GM23338 (cell line): ENCODE measurements at regions not wholly inside any gene's neighbourhood (a gene's known extent, or its start where the extent isn't known, plus 50 kb on each side); places are given as distances from the start of the nearest gene placed in this dataset.

ENCODE experiments used
- ATAC-seq: fragments of 200-7000 bp; cut with Tn5 transposase; 3 replicates; pipeline ENCODE4 v1.9.1; 2020
- DNase-seq: peaks from one replicate; pipeline ENCODE4 v3.0.0-alpha.2; 2015; ENCODE audit warnings: low spot score
- H2AFZ ChIP-seq: fragments of 200-600 bp; sonication (generic); 2 replicates; pipeline ENCODE4 v1.8.0; 2016; ENCODE audit warnings: antibody characterized with exemption, mild to moderate bottlenecking, moderate library complexity
- H3F3A ChIP-seq: fragments of 200-600 bp; sonication (generic); replicated peaks from 2 replicates; pipeline ENCODE4 v1.8.0; 2017; ENCODE audit warnings: antibody characterized with exemption, mixed run types, low read depth
- H3K27ac ChIP-seq: fragments of 200-600 bp; sonication (generic); 2 replicates; pipeline ENCODE4 v1.6.1; 2016; ENCODE audit warnings: low read depth
- H3K27me3 ChIP-seq: fragments of 200-600 bp; sonication (generic); 2 replicates; pipeline ENCODE4 v1.8.0; 2016; ENCODE audit warnings: mild to moderate bottlenecking, mixed run types, moderate library complexity; ENCODE audit not compliant: insufficient read depth
- H3K36me3 ChIP-seq: fragments of 200-600 bp; sonication (generic); 2 replicates; pipeline ENCODE4 v1.8.0; 2016; ENCODE audit warnings: mild to moderate bottlenecking; ENCODE audit not compliant: insufficient read depth
- H3K4me1 ChIP-seq: fragments of 200-600 bp; sonication (generic); 2 replicates; pipeline ENCODE4 v1.8.0; 2016; ENCODE audit warnings: mild to moderate bottlenecking, moderate library complexity; ENCODE audit not compliant: insufficient read depth
- H3K4me2 ChIP-seq: fragments of 200-600 bp; sonication (generic); 2 replicates; pipeline ENCODE4 v1.7.1; 2017; ENCODE audit warnings: mixed run types
- H3K4me3 ChIP-seq: fragments of 200-600 bp; sonication (generic); 2 replicates; pipeline ENCODE4 v1.6.1; 2016; ENCODE audit warnings: mixed run types
- H3K79me2 ChIP-seq: fragments of 200-600 bp; sonication (generic); replicated peaks from 2 replicates; pipeline ENCODE4 v1.8.0; 2017; ENCODE audit warnings: mild to moderate bottlenecking; ENCODE audit not compliant: insufficient read depth
- H3K9me2 ChIP-seq: fragments of 200-600 bp; sonication (generic); 2 replicates; pipeline ENCODE4 v1.8.0; 2017; ENCODE audit not compliant: insufficient read depth
- H4K20me1 ChIP-seq: fragments of 200-600 bp; sonication (generic); replicated peaks from 2 replicates; pipeline ENCODE4 v1.8.0; 2017; ENCODE audit warnings: mild to moderate bottlenecking; ENCODE audit not compliant: insufficient read depth
- H3K27ac Mint-ChIP-seq: 2 replicates; pipeline ENCODE4 v1.8.0; 2020; ENCODE audit warnings: inconsistent platforms, mild to moderate bottlenecking, moderate library complexity, mixed read lengths
- H3K27me3 Mint-ChIP-seq: 3 replicates; pipeline ENCODE4 v1.8.0; 2022; ENCODE audit warnings: low read depth, mild to moderate bottlenecking, moderate library complexity, mixed read lengths, inconsistent platforms; ENCODE audit not compliant: insufficient read depth, poor library complexity
- H3K36me3 Mint-ChIP-seq: 3 replicates; pipeline ENCODE4 v1.8.0; 2021; ENCODE audit warnings: low read depth, mild to moderate bottlenecking, inconsistent platforms, moderate library complexity, mixed read lengths
- H3K4me1 Mint-ChIP-seq: 3 replicates; pipeline ENCODE4 v1.8.0; 2020; ENCODE audit warnings: mild to moderate bottlenecking, inconsistent platforms, mixed read lengths
- H3K4me3 Mint-ChIP-seq: 3 replicates; pipeline ENCODE4 v1.8.0; 2021; ENCODE audit warnings: moderate library complexity, mild to moderate bottlenecking, inconsistent platforms, mixed read lengths
- H3K9me3 Mint-ChIP-seq: 3 replicates; pipeline ENCODE4 v1.8.0; 2020; ENCODE audit warnings: moderate library complexity, mild to moderate bottlenecking, inconsistent platforms, mixed read lengths
- CTCF ChIP-seq, 2 experiments: fragments of 200-600 bp in 1 of 2; sonication (generic) in 1 of 2; conservative IDR thresholded peaks; 2 replicates each; pipeline versions ENCODE4 v1.5.1 to v1.6.1; 2016 to 2017; ENCODE audit warnings: antibody characterized with exemption in 2 of 2, low read depth in 2 of 2, mild to moderate bottlenecking in 2 of 2, moderate library complexity in 1 of 2
- ETS1 ChIP-seq: IDR thresholded peaks from 2 replicates; pipeline ENCODE4 v1.6.1; 2016; ENCODE audit warnings: antibody characterized with exemption
- EZH2 ChIP-seq: fragments of 200-600 bp; sonication (generic); IDR thresholded peaks from one replicate; pipeline ENCODE4 v1.8.0; 2017; ENCODE audit warnings: antibody characterized with exemption, mild to moderate bottlenecking, low read depth; ENCODE audit not compliant: unreplicated experiment
- EZH2phosphoT487 ChIP-seq: fragments of 200-600 bp; sonication (generic); IDR thresholded peaks from one replicate; pipeline ENCODE4 v1.8.1; 2018; ENCODE audit warnings: antibody characterized with exemption; ENCODE audit not compliant: unreplicated experiment
- POLR2AphosphoS5 ChIP-seq: IDR thresholded peaks from 2 replicates; pipeline ENCODE4 v1.6.1; 2016; ENCODE audit warnings: antibody characterized with exemption, low read depth
- ZNF114 ChIP-seq: fragments of 250-450 bp; sonication (Bioruptor Pico); IDR thresholded peaks from 2 replicates; pipeline ENCODE4 v1.5.0; 2020; ENCODE audit warnings: mild to moderate bottlenecking, moderate library complexity
- ZNF462 ChIP-seq: fragments of 250-450 bp; sonication (Bioruptor Pico); IDR thresholded peaks from 2 replicates; pipeline ENCODE4 v1.5.0; 2020; ENCODE audit warnings: mild to moderate bottlenecking, moderate library complexity

GRCh38 chr12:115500872-115501271 is 776.6 kb downstream of the MED13L start (continued):
- no peak for TF ChIP-seq ZNF462 (CRISPR knock-in tag)

DNA sequence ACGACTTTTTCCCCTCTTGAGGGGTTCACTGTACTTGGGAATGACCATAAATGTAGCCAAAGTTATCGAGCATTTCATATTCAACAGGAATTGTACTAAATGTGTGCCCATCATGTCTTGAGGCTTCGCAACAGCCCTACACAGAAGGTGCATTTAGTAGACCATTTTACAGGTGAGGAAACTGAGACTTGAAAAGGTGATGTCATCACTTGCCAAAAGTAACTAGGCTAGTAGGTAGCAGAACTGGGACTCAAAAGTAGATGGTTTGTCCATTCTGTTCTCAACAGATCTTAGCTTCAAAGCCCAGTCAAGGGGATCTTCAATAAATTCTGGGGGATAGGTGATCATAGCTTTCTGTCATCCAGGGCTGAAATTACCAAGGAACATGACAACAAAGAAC is 782.2 kb downstream of the MED13L start:
- Histone ChIP-seq H3K4me3 (no peak overlapping the region), H3K4me1 (no peaks in the 10 kb centered on the region), H3K79me2 (no peaks in the 10 kb centered on the region), H3K4me2 (no peak overlapping the region), H3K27me3 (no peaks in the 10 kb centered on the region), H3K27ac (no peak overlapping the region), H3K9me2 (0 out of 2 replicates have a peak, but pooled peaks cover 3% of the 10 kb centered on the region), H3K36me3 (no peaks in the 10 kb centered on the region), H2AFZ (no peak overlapping the region), H4K20me1 (no peaks in the 10 kb centered on the region), H3F3A (no peaks in the 10 kb centered on the region)
- H3K4me3 Mint-ChIP-seq: no peak overlapping the region
- no peaks in the 10 kb centered on the region for H3K27me3 Mint-ChIP-seq
- no peaks in the 10 kb centered on the region for H3K4me1 Mint-ChIP-seq
- H3K36me3 Mint-ChIP-seq: no peaks in the 10 kb centered on the region
- H3K9me3 Mint-ChIP-seq: no peaks in the 10 kb centered on the region
- H3K27ac Mint-ChIP-seq: no peak overlapping the region
- ATAC-seq (no peak), DNase-seq (no peak)
- TF ChIP-seq ETS1: no peak
- no peak for TF ChIP-seq ZNF462 (CRISPR knock-in tag)
- no peak for TF ChIP-seq ZNF114 (CRISPR knock-in tag)
- TF ChIP-seq EZH2phosphoT487: no peak
- no peak for TF ChIP-seq CTCF (conservative IDR thresholded peaks at IDR 0.05; ENCODE audit: low read depth in 2 of 2)
- TF ChIP-seq EZH2: no peak
- TF ChIP-seq POLR2AphosphoS5: no peak
